H9 (cell line): ENCODE measurements at regions not wholly inside any gene's neighbourhood (a gene's known extent, or its start where the extent isn't known, plus 50 kb on each side); places are given as distances from the start of the nearest gene placed in this dataset.

Experiments
- DNase-seq: peaks from one replicate; pipeline ENCODE4 v3.0.0-alpha.2; 2017
- H2AFZ ChIP-seq: one replicate; pipeline ENCODE4 v1.6.1; 2013; ENCODE audit warnings: mild to moderate bottlenecking, low read length, control low read depth, moderate library complexity
- H2AK5ac ChIP-seq: 2 replicates; pipeline ENCODE4 v1.6.1; 2013; ENCODE audit warnings: low read length, control low read depth, mixed read lengths; ENCODE audit not compliant: insufficient read length
- H2BK120ac ChIP-seq: one replicate; pipeline ENCODE4 v1.6.1; 2013; ENCODE audit warnings: low read depth, mild to moderate bottlenecking, low read length, control low read depth, inconsistent platforms; ENCODE audit not compliant: poor library complexity, severe bottlenecking
- H2BK12ac ChIP-seq: 2 replicates; pipeline ENCODE4 v1.6.1; 2013; ENCODE audit warnings: low read length, control low read depth, mixed read lengths, low read depth; ENCODE audit not compliant: insufficient read length
- H2BK15ac ChIP-seq: 2 replicates; pipeline ENCODE4 v1.6.1; 2013; ENCODE audit warnings: low read depth, low read length, control low read depth
- H2BK20ac ChIP-seq: one replicate; pipeline ENCODE4 v1.6.1; 2013; ENCODE audit warnings: low read depth, mild to moderate bottlenecking, low read length, control low read depth, inconsistent platforms; ENCODE audit not compliant: poor library complexity, severe bottlenecking
- H2BK5ac ChIP-seq: 2 replicates; pipeline ENCODE4 v1.6.1; 2013; ENCODE audit warnings: low read length, control low read depth, mixed read lengths; ENCODE audit not compliant: insufficient read length
- H3K14ac ChIP-seq: 2 replicates; pipeline ENCODE4 v1.6.1; 2013; ENCODE audit warnings: low read length, control low read depth; ENCODE audit not compliant: insufficient read depth
- H3K18ac ChIP-seq: 2 replicates; pipeline ENCODE4 v1.6.1; 2013; ENCODE audit warnings: low read depth, mild to moderate bottlenecking, mixed read lengths, low read length, control low read depth; ENCODE audit not compliant: insufficient read length
- H3K23ac ChIP-seq: 2 replicates; pipeline ENCODE4 v1.6.1; 2013; ENCODE audit warnings: low read length, control low read depth, mixed read lengths, low read depth; ENCODE audit not compliant: insufficient read length
- H3K23me2 ChIP-seq: 2 replicates; pipeline ENCODE4 v1.6.1; 2013; ENCODE audit warnings: low read depth, mild to moderate bottlenecking, mixed read lengths, low read length, control low read depth; ENCODE audit not compliant: insufficient read length, poor library complexity, severe bottlenecking
- H3K27ac ChIP-seq: 2 replicates; pipeline ENCODE4 v1.5.1; 2013; ENCODE audit warnings: low read length, control low read depth, mixed read lengths, low read depth; ENCODE audit not compliant: insufficient read length
- H3K27me3 ChIP-seq: 2 replicates; pipeline ENCODE4 v1.6.1; 2013; ENCODE audit warnings: low read length, control low read depth, inconsistent platforms; ENCODE audit not compliant: insufficient read depth
- H3K4ac ChIP-seq: 2 replicates; pipeline ENCODE4 v1.6.1; 2013; ENCODE audit warnings: low read depth, mild to moderate bottlenecking, control low read depth, inconsistent platforms, low read length, moderate library complexity
- H3K4me1 ChIP-seq: 2 replicates; pipeline ENCODE4 v1.6.1; 2013; ENCODE audit warnings: low read length, control low read depth, inconsistent platforms; ENCODE audit not compliant: insufficient read depth
- H3K4me2 ChIP-seq: 2 replicates; pipeline ENCODE4 v1.6.1; 2013; ENCODE audit warnings: low read length, control low read depth, mixed read lengths; ENCODE audit not compliant: insufficient read length, insufficient read depth
- H3K56ac ChIP-seq: 2 replicates; pipeline ENCODE4 v1.6.1; 2013; ENCODE audit warnings: low read depth, mild to moderate bottlenecking, mixed read lengths, low read length, control low read depth; ENCODE audit not compliant: insufficient read length
- H3K79me1 ChIP-seq: 2 replicates; pipeline ENCODE4 v1.6.1; 2013; ENCODE audit warnings: low read depth, mild to moderate bottlenecking, moderate library complexity, low read length, control low read depth, inconsistent platforms; ENCODE audit not compliant: insufficient read depth, poor library complexity, severe bottlenecking
- H3K79me2 ChIP-seq: 2 replicates; pipeline ENCODE4 v1.6.1; 2013; ENCODE audit warnings: low read length, control low read depth, inconsistent platforms; ENCODE audit not compliant: insufficient read depth
- H3K9ac ChIP-seq: 2 replicates; pipeline ENCODE4 v1.6.1; 2013; ENCODE audit warnings: low read length, control low read depth, mixed read lengths; ENCODE audit not compliant: insufficient read length; ENCODE audit errors: extremely low read depth
- H3K9me3 ChIP-seq: one replicate; pipeline ENCODE4 v1.6.1; 2013; ENCODE audit warnings: low read depth, low read length, inconsistent platforms; ENCODE audit not compliant: control insufficient read depth
- H3T11ph ChIP-seq: one replicate; pipeline ENCODE4 v1.6.1; 2013; ENCODE audit warnings: mild to moderate bottlenecking, low read length, control low read depth, inconsistent platforms
- H4K20me1 ChIP-seq: one replicate; pipeline ENCODE4 v1.6.1; 2013; ENCODE audit not compliant: control insufficient read depth, insufficient read length, insufficient read depth
- H4K5ac ChIP-seq: 2 replicates; pipeline ENCODE4 v1.6.1; 2013; ENCODE audit warnings: low read depth, mild to moderate bottlenecking, mixed read lengths, low read length, control low read depth; ENCODE audit not compliant: insufficient read length
- H4K8ac ChIP-seq: replicated peaks from 2 replicates; pipeline ENCODE4 v1.6.1; 2013; ENCODE audit warnings: low read length, control low read depth, mixed read lengths, low read depth; ENCODE audit not compliant: insufficient read length
- H4K91ac ChIP-seq: 2 replicates; pipeline ENCODE4 v1.6.1; 2013; ENCODE audit warnings: low read depth, mild to moderate bottlenecking, moderate library complexity, mixed read lengths, low read length, control low read depth; ENCODE audit not compliant: insufficient read length
- H3K27ac Mint-ChIP-seq, 3 experiments: 2 replicates in 2 of 3; 3 replicates in 1 of 3; pipeline ENCODE4 v1.8.0; 2020 to 2021; ENCODE audit warnings: mixed read lengths in 3 of 3, mild to moderate bottlenecking in 1 of 3, moderate library complexity in 1 of 3
- H3K27me3 Mint-ChIP-seq: 2 replicates; pipeline ENCODE4 v1.8.0; 2021; ENCODE audit warnings: low read depth, mild to moderate bottlenecking, moderate library complexity, mixed read lengths
- H3K36me3 Mint-ChIP-seq, 3 experiments: 2 replicates in 2 of 3; 3 replicates in 1 of 3; pipeline ENCODE4 v1.8.0; 2020 to 2021; ENCODE audit warnings: low read depth in 3 of 3, mixed read lengths in 3 of 3; ENCODE audit not compliant: insufficient read depth in 1 of 3
- H3K4me1 Mint-ChIP-seq, 2 experiments: 2 replicates each; pipeline ENCODE4 v1.8.0; 2020; ENCODE audit warnings: mixed read lengths in 2 of 2
- H3K4me3 Mint-ChIP-seq, 2 experiments: 2 replicates in 1 of 2; 3 replicates in 1 of 2; pipeline ENCODE4 v1.8.0; 2020 to 2021; ENCODE audit warnings: mild to moderate bottlenecking in 2 of 2, mixed read lengths in 2 of 2, moderate library complexity in 1 of 2
- H3K9me3 Mint-ChIP-seq, 2 experiments: 2 replicates in 1 of 2; 3 replicates in 1 of 2; pipeline ENCODE4 v1.8.0; 2020; ENCODE audit warnings: mild to moderate bottlenecking in 2 of 2, mixed read lengths in 2 of 2, moderate library complexity in 1 of 2
- WGBS: extraction: QIAGEN DNeasy Blood & Tissue Kit; methylation state at CpG from one replicate; pipeline ENCODE4 v1.1.7; 2013; ENCODE audit warnings: missing lambda C conversion rate, low lambda C conversion rate, mixed read lengths; ENCODE audit not compliant: insufficient read length; ENCODE audit errors: extremely low coverage; 5-methylcytosine and 5-hydroxymethylcytosine counted together
- TF ChIP-seq, protein P1 (sequence below): fragments of 200-600 bp; sonication (generic); conservative IDR thresholded peaks from 3 replicates; pipeline ENCODE4 v1.8.0; 2021; ENCODE audit warnings: antibody characterized with exemption, mild to moderate bottlenecking

DNA sequence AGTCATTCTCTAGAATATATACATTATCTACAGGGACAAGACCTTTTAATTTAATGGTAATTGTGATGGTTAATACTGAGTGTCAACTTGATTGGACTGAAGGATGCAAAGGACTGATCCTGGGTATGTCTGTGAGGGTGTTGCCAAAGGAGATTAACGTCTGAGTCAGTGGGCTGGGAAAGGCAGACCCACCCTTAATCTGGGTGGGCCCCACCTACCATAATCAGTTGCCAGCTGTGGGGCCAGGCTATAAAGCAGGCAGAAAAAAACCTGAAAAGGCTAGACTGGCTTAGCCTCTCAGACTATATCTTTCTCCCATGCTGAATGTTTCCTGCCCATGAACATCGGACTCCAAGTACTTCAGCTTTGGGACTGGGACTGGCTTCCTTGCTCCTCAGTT is 112.2 kb upstream of the SMC2 start:
- WGBS = no CpG with 5 or more reads among the region's 2 CpGs
- H3K9me3 ChIP-seq = no peaks in the 10 kb centered on the region
- no peak overlapping the region for H2AK5ac ChIP-seq

More for the DNA sequence above, 112.2 kb upstream of the SMC2 start:
- DNase-seq = no peak
- H2BK5ac ChIP-seq = no peak overlapping the region
- H2BK12ac ChIP-seq = no peak overlapping the region
- H2BK120ac ChIP-seq = no peak overlapping the region
- no peak overlapping the region for H3K27ac ChIP-seq
- H3K18ac ChIP-seq = no peak overlapping the region
- no peak overlapping the region for H3K9ac ChIP-seq
- no peak overlapping the region for H2BK15ac ChIP-seq
- H3K27me3 Mint-ChIP-seq = no peaks in the 10 kb centered on the region
- no peaks in the 10 kb centered on the region for H3K36me3 Mint-ChIP-seq
- H3K4me2 ChIP-seq = no peak overlapping the region
- no peaks in the 10 kb centered on the region for H3K4me1 ChIP-seq
- H2BK20ac ChIP-seq = no peak overlapping the region
- no peaks in the 10 kb centered on the region for H3K79me2 ChIP-seq
- no peaks in the 10 kb centered on the region for H4K20me1 ChIP-seq
- no peak overlapping the region for H3K27ac Mint-ChIP-seq
- H3K4me1 Mint-ChIP-seq = no peaks in the 10 kb centered on the region
- H3K4ac ChIP-seq = no peak overlapping the region
- no peaks in the 10 kb centered on the region for H3K27me3 ChIP-seq
- TF ChIP-seq, protein P1, sequence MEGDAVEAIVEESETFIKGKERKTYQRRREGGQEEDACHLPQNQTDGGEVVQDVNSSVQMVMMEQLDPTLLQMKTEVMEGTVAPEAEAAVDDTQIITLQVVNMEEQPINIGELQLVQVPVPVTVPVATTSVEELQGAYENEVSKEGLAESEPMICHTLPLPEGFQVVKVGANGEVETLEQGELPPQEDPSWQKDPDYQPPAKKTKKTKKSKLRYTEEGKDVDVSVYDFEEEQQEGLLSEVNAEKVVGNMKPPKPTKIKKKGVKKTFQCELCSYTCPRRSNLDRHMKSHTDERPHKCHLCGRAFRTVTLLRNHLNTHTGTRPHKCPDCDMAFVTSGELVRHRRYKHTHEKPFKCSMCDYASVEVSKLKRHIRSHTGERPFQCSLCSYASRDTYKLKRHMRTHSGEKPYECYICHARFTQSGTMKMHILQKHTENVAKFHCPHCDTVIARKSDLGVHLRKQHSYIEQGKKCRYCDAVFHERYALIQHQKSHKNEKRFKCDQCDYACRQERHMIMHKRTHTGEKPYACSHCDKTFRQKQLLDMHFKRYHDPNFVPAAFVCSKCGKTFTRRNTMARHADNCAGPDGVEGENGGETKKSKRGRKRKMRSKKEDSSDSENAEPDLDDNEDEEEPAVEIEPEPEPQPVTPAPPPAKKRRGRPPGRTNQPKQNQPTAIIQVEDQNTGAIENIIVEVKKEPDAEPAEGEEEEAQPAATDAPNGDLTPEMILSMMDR = no peak
- no peak overlapping the region for H4K8ac ChIP-seq
- no peak overlapping the region for H3K4me3 Mint-ChIP-seq
- no peaks in the 10 kb centered on the region for H3K79me1 ChIP-seq
- no peak overlapping the region for H4K5ac ChIP-seq
- no peak overlapping the region for H4K91ac ChIP-seq
- H3T11ph ChIP-seq = no peak overlapping the region
- no peak overlapping the region for H3K56ac ChIP-seq
- no peak overlapping the region for H3K14ac ChIP-seq
- no peak overlapping the region for H2AFZ ChIP-seq
- no peaks in the 10 kb centered on the region for H3K23me2 ChIP-seq
- H3K9me3 Mint-ChIP-seq = no peaks in the 10 kb centered on the region; a peak in 1 of 5 replicates
- no peak overlapping the region for H3K23ac ChIP-seq
